M059J (cell line): ENCODE measurements at regions not wholly inside any gene's neighbourhood (a gene's known extent, or its start where the extent isn't known, plus 50 kb on each side); places are given as distances from the start of the nearest gene placed in this dataset.
"Not testable (repeated sequence)": the region's sequence is repeated elsewhere in the genome, so short reads cannot be mapped to it uniquely, and the experiment has no call there.

ENCODE experiments used
- DNase-seq: peaks from one replicate; pipeline ENCODE4 v3.0.0-alpha.2; 2012; ENCODE audit warnings: low read depth

- DNase-seq, result no peak
These were observed 71.0 kb downstream of the COQ2 start for GRCh38 chr4:83213640-83214039.

GRCh38 chr4:83212041-83212851 is 72.4 kb downstream of the COQ2 start:
- DNase-seq, result no peak

GRCh38 chr4:83209419-83209818 is 75.2 kb downstream of the COQ2 start:
- DNase-seq, result no peak

GRCh38 chr4:83208371-83209365 is 75.9 kb downstream of the COQ2 start:
- DNase-seq, result no peak

- DNase-seq, result peak; percentile 94
These were observed 77.0 kb downstream of the COQ2 start for GRCh38 chr4:83207497-83208101.

GRCh38 chr4:83205760-83206159 is 78.8 kb downstream of the COQ2 start:
- no peak for DNase-seq

- DNase-seq, result no peak
These were observed 79.9 kb downstream of the COQ2 start for GRCh38 chr4:83204731-83205130.

GRCh38 chr4:83201761-83202160 is 82.8 kb downstream of the COQ2 start:
- no peak for DNase-seq

GRCh38 chr4:83197555-83198235 is 83.2 kb upstream of the PLAC8 start:
- DNase-seq, result no peak

- no peak for DNase-seq
These were observed 82.4 kb upstream of the PLAC8 start for GRCh38 chr4:83196921-83197320.

GRCh38 chr4:83195269-83195668 is 80.7 kb upstream of the PLAC8 start:
- no peak for DNase-seq

GRCh38 chr4:83194588-83194987 is 80.1 kb upstream of the PLAC8 start:
- DNase-seq, result not testable (repeated sequence)

- peak; percentile 1 for DNase-seq
These were observed 78.1 kb upstream of the PLAC8 start for GRCh38 chr4:83192634-83193033.

GRCh38 chr4:83191026-83191425 is 76.5 kb upstream of the PLAC8 start:
- DNase-seq, result peak; percentile 2

GRCh38 chr4:83189631-83190136 is 75.2 kb upstream of the PLAC8 start:
- no peak for DNase-seq

GRCh38 chr4:83180431-83180968 is 66.0 kb upstream of the PLAC8 start:
- no peak for DNase-seq

- no peak for DNase-seq
These were observed 64.7 kb upstream of the PLAC8 start for GRCh38 chr4:83179205-83179604.

- DNase-seq, result no peak
These were observed 63.5 kb upstream of the PLAC8 start for GRCh38 chr4:83178029-83178428.

GRCh38 chr4:83177182-83177581 is 62.7 kb upstream of the PLAC8 start:
- DNase-seq, result no peak

- no peak for DNase-seq
These were observed 60.4 kb upstream of the PLAC8 start for GRCh38 chr4:83174844-83175414.

- DNase-seq, result no peak
These were observed 57.8 kb upstream of the PLAC8 start for GRCh38 chr4:83172371-83172770.
